Stimulated activated CD4-positive, alpha-beta T cell treated with anti-CD3 and anti-CD28 coated beads, Interleukin-1b, Interleukin-23, amount 100 ng/mL, for 48 hours (primary cell): ENCODE measurements at regions not wholly inside any gene's neighbourhood (a gene's known extent, or its start where the extent isn't known, plus 50 kb on each side); places are given as distances from the start of the nearest gene placed in this dataset.

ENCODE experiments used
- DNase-seq: peaks from one replicate; pipeline ENCODE4 v3.0.0-alpha.2; 2020

- no peak for DNase-seq
Measured at GRCh38 chr9:106287091-106287631, 575.8 kb upstream of the ZNF462 start.

GRCh38 chr9:106287731-106288130 is 575.2 kb upstream of the ZNF462 start:
- DNase-seq, result no peak

GRCh38 chr9:106288689-106289088 is 574.3 kb upstream of the ZNF462 start:
- DNase-seq, result no peak

GRCh38 chr9:106291786-106292185 is 571.2 kb upstream of the ZNF462 start:
- DNase-seq, result no peak

- no peak for DNase-seq
Measured at GRCh38 chr9:106296426-106296825, 566.5 kb upstream of the ZNF462 start.

GRCh38 chr9:106298997-106299396 is 564.0 kb upstream of the ZNF462 start:
- DNase-seq, result no peak

GRCh38 chr9:106304401-106304920 is 558.5 kb upstream of the ZNF462 start:
- DNase-seq, result no peak

- DNase-seq, result no peak
Measured at GRCh38 chr9:106305428-106306133, 557.4 kb upstream of the ZNF462 start.

GRCh38 chr9:106307670-106308069 is 555.3 kb upstream of the ZNF462 start:
- DNase-seq, result no peak

- DNase-seq, result no peak
Measured at GRCh38 chr9:106309925-106310324, 553.0 kb upstream of the ZNF462 start.

- DNase-seq, result no peak
Measured at GRCh38 chr9:106310782-106311181, 552.2 kb upstream of the ZNF462 start.

GRCh38 chr9:106312906-106313305 is 550.1 kb upstream of the ZNF462 start:
- DNase-seq, result no peak

GRCh38 chr9:106314476-106314875 is 548.5 kb upstream of the ZNF462 start:
- DNase-seq, result no peak

- DNase-seq, result no peak
Measured at GRCh38 chr9:106321394-106322180, 541.4 kb upstream of the ZNF462 start.

GRCh38 chr9:106322706-106323245 is 540.2 kb upstream of the ZNF462 start:
- no peak for DNase-seq

GRCh38 chr9:106324053-106324585 is 538.8 kb upstream of the ZNF462 start:
- no peak for DNase-seq

GRCh38 chr9:106324591-106325280 is 538.2 kb upstream of the ZNF462 start:
- DNase-seq, result no peak

- no peak for DNase-seq
Measured at GRCh38 chr9:106326493-106326892, 536.5 kb upstream of the ZNF462 start.

GRCh38 chr9:106333481-106333880 is 529.5 kb upstream of the ZNF462 start:
- DNase-seq, result no peak

- DNase-seq, result no peak
Measured at GRCh38 chr9:106334081-106334480, 528.9 kb upstream of the ZNF462 start.

- DNase-seq, result no peak
Measured at GRCh38 chr9:106339882-106340281, 523.1 kb upstream of the ZNF462 start.

- DNase-seq, result no peak
Measured at GRCh38 chr9:106350777-106351176, 512.2 kb upstream of the ZNF462 start.

- no peak for DNase-seq
Measured at GRCh38 chr9:106356924-106357323, 506.0 kb upstream of the ZNF462 start.
